ENCODE measurements at regions not wholly inside any gene's neighbourhood (a gene's known extent, or its start where the extent isn't known, plus 50 kb on each side); places are given as distances from the start of the nearest gene placed in this dataset.

GRCh38 chr7:415646-416525 lies 103.8 kb downstream of the PDGFA start:
- TF ChIP-seq CTCF (IDR thresholded peaks at IDR 0.05; ENCODE audit: insufficient read depth, low read length) (no peak), GABPA (IDR thresholded peaks at IDR 0.05; ENCODE audit: low read depth) (no peak), POLR2AphosphoS5 (IDR thresholded peaks at IDR 0.05; ENCODE audit: low read depth) (no peak)

Measured in HL-60 (cell line).